Vagina (tissue), 2 donors: ENCODE measurements at regions not wholly inside any gene's neighbourhood (a gene's known extent, or its start where the extent isn't known, plus 50 kb on each side); places are given as distances from the start of the nearest gene placed in this dataset.

ENCODE experiments used
- DNase-seq, 2 donors: peaks; one replicate each; pipeline ENCODE4 v3.0.0-alpha.2; 2017; ENCODE audit errors: extremely low spot score in 2 of 2
- H3K27ac ChIP-seq: fragments of 200-600 bp; sonication (generic); one replicate; pipeline ENCODE4 v1.5.1; 2019
- H3K27me3 ChIP-seq: fragments of 200-600 bp; sonication (generic); one replicate; pipeline ENCODE4 v1.5.1; 2019
- H3K36me3 ChIP-seq, 2 donors: fragments of 200-600 bp; sonication (generic); one replicate each; pipeline ENCODE4 v1.5.1; 2017 to 2019
- H3K4me1 ChIP-seq: fragments of 200-600 bp; sonication (generic); one replicate; pipeline ENCODE4 v1.5.1; 2019
- H3K4me3 ChIP-seq, 2 donors: fragments of 200-600 bp; sonication (generic); 1 replicate in 1 of 2; 2 replicates in 1 of 2; pipeline ENCODE4 v1.5.1; 2016 to 2019
- H3K9me3 ChIP-seq: fragments of 200-600 bp; sonication (generic); one replicate; pipeline ENCODE4 v1.5.1; 2019
- CTCF ChIP-seq, 3 experiments: fragments of 450-650 bp in 2 of 3; fragments of 200-600 bp in 1 of 3; sonication (generic) in 1 of 3; IDR thresholded peaks; one replicate each; pipeline ENCODE4 v1.5.1; 2017 to 2019; ENCODE audit warnings: antibody characterized with exemption in 3 of 3, mild to moderate bottlenecking in 2 of 3, moderate library complexity in 2 of 3
- POLR2A ChIP-seq, 2 donors: fragments of 450-650 bp; IDR thresholded peaks; one replicate each; pipeline ENCODE4 v1.6.1; 2017; ENCODE audit warnings: antibody characterized with exemption in 2 of 2, mild to moderate bottlenecking in 2 of 2, moderate library complexity in 2 of 2
- POLR2AphosphoS5 ChIP-seq, 2 donors: sonication (generic); formaldehyde crosslinking; IDR thresholded peaks; one replicate each; pipeline ENCODE4 v1.9.0; 2017; ENCODE audit warnings: antibody characterized with exemption in 2 of 2, mild to moderate bottlenecking in 2 of 2, low read depth in 1 of 2; ENCODE audit not compliant: insufficient read depth in 1 of 2
- intact Hi-C: fragments of 100-400 bp; cut with DNase I; formaldehyde crosslinking; loops from one replicate; pipeline ENCODE4 v1.15.1; 2023

- Histone ChIP-seq H3K27ac (no peak overlapping the region), H3K4me3 (no peak overlapping the region), H3K36me3 (no peaks in the 10 kb centered on the region), H3K27me3 (no peaks in the 10 kb centered on the region), H3K4me1 (no peaks in the 10 kb centered on the region), H3K9me3 (no peaks in the 10 kb centered on the region)
- intact Hi-C loops: no loop called here
- no peak for DNase-seq
- TF ChIP-seq POLR2AphosphoS5 (IDR thresholded peaks at IDR 0.05; ENCODE audit: insufficient read depth in 1 of 2, low read depth in 1 of 2) (no peak), CTCF (IDR thresholded peaks at IDR 0.05) (no peak)
These were observed 421.6 kb upstream of the SGCD start for GRCh38 chr5:155905364-155905763.

- DNase-seq: no peak
- TF ChIP-seq POLR2AphosphoS5 (IDR thresholded peaks at IDR 0.05; ENCODE audit: insufficient read depth in 1 of 2, low read depth in 1 of 2) (no peak), CTCF (IDR thresholded peaks at IDR 0.05) (no peak), POLR2A (IDR thresholded peaks at IDR 0.05) (no peak)
- Histone ChIP-seq H3K27me3 (no peaks in the 10 kb centered on the region), H3K4me1 (no peaks in the 10 kb centered on the region), H3K9me3 (no peaks in the 10 kb centered on the region), H3K4me3 (no peak overlapping the region), H3K27ac (no peak overlapping the region), H3K36me3 (no peaks in the 10 kb centered on the region)
- intact Hi-C loops: no loop called here
These were observed 420.9 kb upstream of the SGCD start for GRCh38 chr5:155906046-155906445.

DNA sequence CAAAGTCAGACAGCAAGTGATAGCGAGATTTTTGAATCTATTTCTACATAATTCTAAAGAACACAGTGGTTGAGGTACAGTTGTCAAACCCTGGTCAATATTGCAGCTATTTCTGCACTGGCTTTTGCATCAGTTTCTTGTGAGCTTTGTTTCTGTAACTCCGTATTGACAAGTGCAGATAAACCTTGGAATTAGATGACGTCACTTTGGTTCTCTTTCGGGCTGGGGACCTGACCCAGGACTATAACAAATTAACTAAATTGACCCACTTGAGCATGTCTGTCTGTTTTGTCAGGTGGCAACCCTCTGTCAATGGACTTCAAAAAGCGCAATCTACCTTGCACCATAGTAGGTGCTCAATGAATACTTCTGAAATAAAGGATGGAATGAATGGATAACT lies 418.4 kb upstream of the SGCD start:
- H3K9me3 ChIP-seq: no peaks in the 10 kb centered on the region
- no peak overlapping the region for H3K27ac ChIP-seq
- no peak for DNase-seq
- TF ChIP-seq POLR2AphosphoS5 (IDR thresholded peaks at IDR 0.05; ENCODE audit: insufficient read depth in 1 of 2, low read depth in 1 of 2): no peak
- TF ChIP-seq POLR2A (IDR thresholded peaks at IDR 0.05): no peak
- no peak for TF ChIP-seq CTCF (IDR thresholded peaks at IDR 0.05)
- H3K36me3 ChIP-seq: no peaks in the 10 kb centered on the region
- no peaks in the 10 kb centered on the region for H3K27me3 ChIP-seq
- intact Hi-C loops: no loop called here
- H3K4me1 ChIP-seq: no peaks in the 10 kb centered on the region
- no peak overlapping the region for H3K4me3 ChIP-seq

- Histone ChIP-seq H3K27me3 (no peaks in the 10 kb centered on the region), H3K36me3 (no peaks in the 10 kb centered on the region), H3K27ac (no peak overlapping the region), H3K4me1 (no peaks in the 10 kb centered on the region), H3K4me3 (no peak overlapping the region), H3K9me3 (no peaks in the 10 kb centered on the region)
- TF ChIP-seq CTCF (IDR thresholded peaks at IDR 0.05) (no peak), POLR2A (IDR thresholded peaks at IDR 0.05) (no peak), POLR2AphosphoS5 (IDR thresholded peaks at IDR 0.05; ENCODE audit: insufficient read depth in 1 of 2, low read depth in 1 of 2) (no peak)
- DNase-seq: no peak
- intact Hi-C loops: no loop called here
These were observed 414.7 kb upstream of the SGCD start for GRCh38 chr5:155912291-155912690.

GRCh38 chr5:155914766-155915165 lies 412.2 kb upstream of the SGCD start:
- no peak overlapping the region for H3K4me3 ChIP-seq
- no peaks in the 10 kb centered on the region for H3K27me3 ChIP-seq
- no peak for DNase-seq
- no peaks in the 10 kb centered on the region for H3K36me3 ChIP-seq
- no peaks in the 10 kb centered on the region for H3K9me3 ChIP-seq
- H3K4me1 ChIP-seq: no peaks in the 10 kb centered on the region
- intact Hi-C loops: no loop called here
- TF ChIP-seq CTCF (IDR thresholded peaks at IDR 0.05) (no peak), POLR2A (IDR thresholded peaks at IDR 0.05) (no peak)
- no peak overlapping the region for H3K27ac ChIP-seq
